CD4-positive, alpha-beta T cell (primary cell): ENCODE measurements at regions not wholly inside any gene's neighbourhood (a gene's known extent, or its start where the extent isn't known, plus 50 kb on each side); places are given as distances from the start of the nearest gene placed in this dataset.

Source experiments
- ATAC-seq: fragments of 200-7000 bp; cut with Tn5 transposase; one replicate; pipeline ENCODE4 v1.10.0; 2022; ENCODE audit warnings: mild to moderate bottlenecking; ENCODE audit not compliant: poor library complexity
- CTCF ChIA-PET: fragments of 350-600 bp; sonication (Branson Sonifier 250); formaldehyde crosslinking; loops from one replicate; lab custom pipeline; 2021; ENCODE audit warnings: antibody characterized with exemption, inconsistent platforms; lab: Charles Lee
- POLR2A ChIA-PET: fragments of 350-600 bp; sonication (Branson Sonifier 250); formaldehyde crosslinking; loops from one replicate; lab custom pipeline; 2021; ENCODE audit warnings: antibody characterized with exemption, inconsistent platforms; lab: Charles Lee
- DNase-seq, 14 experiments: peaks; one replicate each; pipeline ENCODE4 v3.0.0-alpha.2; 2013 to 2020; ENCODE audit warnings: mixed read lengths in 2 of 14
- H3K27ac ChIP-seq, 2 donors: one replicate each; pipeline versions ENCODE4 v1.5.1 to v1.7.0; 2013; ENCODE audit warnings: low read length in 2 of 2, low read depth in 1 of 2, mild to moderate bottlenecking in 1 of 2
- H3K27me3 ChIP-seq, 2 experiments: 1 replicate in 1 of 2; 2 replicates in 1 of 2; pipeline versions ENCODE4 v1.6.1 to v1.7.0; 2013; ENCODE audit warnings: low read length in 2 of 2, control low read depth in 1 of 2, mild to moderate bottlenecking in 1 of 2, moderate library complexity in 1 of 2; ENCODE audit not compliant: insufficient read depth in 2 of 2, control insufficient read depth in 1 of 2
- H3K36me3 ChIP-seq: one replicate; pipeline ENCODE4 v1.6.1; 2013; ENCODE audit warnings: low read length, control low read depth; ENCODE audit not compliant: insufficient read depth
- H3K4me1 ChIP-seq: one replicate; pipeline ENCODE4 v1.6.1; 2013; ENCODE audit warnings: low read length, control low read depth; ENCODE audit not compliant: insufficient read depth
- H3K4me3 ChIP-seq: one replicate; pipeline ENCODE4 v1.5.1; 2013; ENCODE audit warnings: mild to moderate bottlenecking, low read length, moderate library complexity
- H3K9me3 ChIP-seq, 2 experiments: 1 replicate in 1 of 2; 2 replicates in 1 of 2; pipeline versions ENCODE4 v1.6.1 to v1.7.0; 2013; ENCODE audit warnings: low read length in 2 of 2, mild to moderate bottlenecking in 2 of 2, control low read depth in 1 of 2, moderate library complexity in 1 of 2; ENCODE audit not compliant: control insufficient read depth in 1 of 2, insufficient read depth in 1 of 2
- H3K27ac Mint-ChIP-seq: one replicate; pipeline ENCODE4 v1.8.0; 2020; ENCODE audit warnings: mixed read lengths
- H3K27me3 Mint-ChIP-seq: one replicate; pipeline ENCODE4 v1.8.0; 2021; ENCODE audit warnings: mixed read lengths
- H3K36me3 Mint-ChIP-seq: one replicate; pipeline ENCODE4 v1.8.0; 2021; ENCODE audit warnings: low read depth, mixed read lengths
- H3K4me1 Mint-ChIP-seq: one replicate; pipeline ENCODE4 v1.8.0; 2021; ENCODE audit warnings: low read depth, mixed read lengths
- H3K4me3 Mint-ChIP-seq: one replicate; pipeline ENCODE4 v1.8.0; 2020; ENCODE audit warnings: mild to moderate bottlenecking, mixed read lengths
- H3K9me3 Mint-ChIP-seq: one replicate; pipeline ENCODE4 v1.8.0; 2020; ENCODE audit warnings: mixed read lengths
- intact Hi-C, 2 experiments: fragments of 100-400 bp; cut with DNase I in 1 of 2; cut with micrococcal nuclease in 1 of 2; formaldehyde crosslinking; loops; one replicate each; pipeline versions ENCODE4 v1.15.1 to v1.9.0; 2023 to 2025; cut with DNase I, micrococcal nuclease
- TF ChIP-seq, protein P1 (sequence below): fragments of 200-600 bp; IDR thresholded peaks from one replicate; pipeline ENCODE4 v1.8.0; 2022; ENCODE audit warnings: antibody characterized with exemption, mild to moderate bottlenecking

DNA sequence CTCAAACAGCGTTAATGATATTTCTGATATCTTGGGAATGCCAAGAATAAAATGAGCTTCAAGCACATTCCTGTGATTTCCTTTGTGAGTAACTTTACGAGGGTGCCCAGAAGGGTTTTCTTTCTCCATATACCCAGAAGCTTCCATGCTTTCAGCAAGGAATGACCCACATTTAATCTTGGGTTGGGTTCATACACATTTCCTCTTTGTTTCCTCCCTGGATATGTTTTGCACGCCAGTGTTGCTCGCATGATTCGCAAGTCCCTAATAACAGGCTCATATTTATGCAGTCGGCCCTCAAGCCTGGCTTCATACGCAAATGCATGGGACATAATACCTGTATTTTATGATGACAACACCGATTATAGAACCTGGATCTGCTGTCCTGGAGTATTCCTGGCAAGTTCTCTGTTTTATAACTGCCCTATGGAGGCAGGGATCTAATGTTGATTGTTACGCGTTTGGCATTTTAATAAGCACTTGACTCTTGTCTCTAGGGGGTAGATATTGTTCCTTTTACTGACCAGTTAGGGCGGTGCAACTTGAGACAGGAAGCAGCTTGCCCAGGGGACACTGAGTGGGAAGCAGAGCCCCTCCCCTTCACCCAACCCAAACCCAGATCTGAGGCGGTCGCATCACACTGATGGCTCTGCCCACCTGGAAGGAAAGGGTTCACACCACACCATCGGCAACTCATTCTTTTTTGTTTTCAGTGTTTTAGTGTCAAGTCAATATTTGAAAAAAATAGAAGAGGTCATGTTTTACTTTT, 220.4 kb upstream of the SOX1 start:
- H3K27ac ChIP-seq: no peak overlapping the region
- H3K9me3 ChIP-seq: peaks cover 0 to 19% of the 10 kb centered on the region in 2 experiments
- no peaks in the 10 kb centered on the region for H3K4me1 ChIP-seq
- H3K4me1 Mint-ChIP-seq: no peaks in the 10 kb centered on the region
- POLR2A ChIA-PET: no interaction called here
- no peak overlapping the region for H3K27ac Mint-ChIP-seq
- no peak for DNase-seq
- intact Hi-C loops: no loop called here
- H3K27me3 ChIP-seq: peaks cover 5 to 7% of the 10 kb centered on the region in 2 experiments
- CTCF ChIA-PET: no interaction called here
- no peaks in the 10 kb centered on the region for H3K36me3 ChIP-seq
- peaks cover 30% of the 10 kb centered on the region for H3K27me3 Mint-ChIP-seq
- no peak overlapping the region for H3K4me3 ChIP-seq
- no peak for ATAC-seq
- no peaks in the 10 kb centered on the region for H3K36me3 Mint-ChIP-seq
- TF ChIP-seq, protein P1, sequence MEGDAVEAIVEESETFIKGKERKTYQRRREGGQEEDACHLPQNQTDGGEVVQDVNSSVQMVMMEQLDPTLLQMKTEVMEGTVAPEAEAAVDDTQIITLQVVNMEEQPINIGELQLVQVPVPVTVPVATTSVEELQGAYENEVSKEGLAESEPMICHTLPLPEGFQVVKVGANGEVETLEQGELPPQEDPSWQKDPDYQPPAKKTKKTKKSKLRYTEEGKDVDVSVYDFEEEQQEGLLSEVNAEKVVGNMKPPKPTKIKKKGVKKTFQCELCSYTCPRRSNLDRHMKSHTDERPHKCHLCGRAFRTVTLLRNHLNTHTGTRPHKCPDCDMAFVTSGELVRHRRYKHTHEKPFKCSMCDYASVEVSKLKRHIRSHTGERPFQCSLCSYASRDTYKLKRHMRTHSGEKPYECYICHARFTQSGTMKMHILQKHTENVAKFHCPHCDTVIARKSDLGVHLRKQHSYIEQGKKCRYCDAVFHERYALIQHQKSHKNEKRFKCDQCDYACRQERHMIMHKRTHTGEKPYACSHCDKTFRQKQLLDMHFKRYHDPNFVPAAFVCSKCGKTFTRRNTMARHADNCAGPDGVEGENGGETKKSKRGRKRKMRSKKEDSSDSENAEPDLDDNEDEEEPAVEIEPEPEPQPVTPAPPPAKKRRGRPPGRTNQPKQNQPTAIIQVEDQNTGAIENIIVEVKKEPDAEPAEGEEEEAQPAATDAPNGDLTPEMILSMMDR: no peak
- H3K9me3 Mint-ChIP-seq: no peaks in the 10 kb centered on the region
- no peak overlapping the region for H3K4me3 Mint-ChIP-seq

DNA sequence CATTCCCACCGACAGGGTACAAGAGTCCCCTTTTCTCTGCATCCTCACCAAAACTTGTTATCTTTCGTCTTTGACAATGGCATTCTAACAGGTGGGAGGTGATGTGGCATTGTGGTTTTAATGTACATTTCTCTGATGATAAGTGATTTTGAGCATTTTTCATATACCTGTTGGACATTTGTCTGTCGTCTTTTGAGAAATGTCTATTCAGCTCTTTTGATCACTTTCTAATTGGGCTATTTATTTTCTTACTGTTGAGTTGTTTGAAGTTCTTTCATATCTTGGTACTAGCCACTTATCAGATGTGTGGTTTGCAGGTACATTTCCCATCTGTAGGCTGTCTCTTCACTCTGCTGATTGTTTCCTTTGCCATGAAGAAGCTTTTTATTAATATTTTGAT, 219.0 kb upstream of the SOX1 start:
- Mint-ChIP-seq H3K27me3 (peaks cover 30% of the 10 kb centered on the region), H3K4me1 (no peaks in the 10 kb centered on the region), H3K27ac (no peak overlapping the region), H3K9me3 (no peaks in the 10 kb centered on the region), H3K4me3 (no peak overlapping the region), H3K36me3 (no peaks in the 10 kb centered on the region)
- ChIA-PET CTCF (no interaction called here), POLR2A (no interaction called here)
- ATAC-seq: no peak
- Histone ChIP-seq H3K27me3 (peaks cover 5 to 7% of the 10 kb centered on the region in 2 experiments), H3K4me1 (no peaks in the 10 kb centered on the region), H3K36me3 (no peaks in the 10 kb centered on the region), H3K27ac (no peak overlapping the region), H3K4me3 (no peak overlapping the region), H3K9me3 (peaks cover 0 to 19% of the 10 kb centered on the region in 2 experiments)
- TF ChIP-seq, protein P1: no peak
- no peak for DNase-seq
- intact Hi-C loops: no loop called here

DNA sequence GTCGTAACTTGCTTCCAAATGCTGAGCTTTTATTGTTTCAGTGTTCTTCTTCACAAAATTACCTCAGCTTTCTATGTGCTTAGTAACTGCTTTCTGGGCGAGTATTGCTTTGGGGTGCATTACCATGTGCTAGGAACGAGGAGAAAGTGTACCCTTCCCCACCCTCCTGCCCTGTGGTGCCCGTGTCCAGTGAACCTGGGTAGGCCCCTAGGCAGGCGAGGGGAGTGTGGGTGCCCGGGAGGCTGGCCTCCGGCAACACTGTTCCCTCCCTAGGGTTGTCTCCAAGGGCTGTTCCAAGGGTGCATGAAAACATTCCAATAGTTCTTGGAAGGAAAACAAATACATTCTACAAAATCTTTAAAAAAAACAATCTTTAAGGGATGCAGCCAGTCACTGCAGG, 216.5 kb upstream of the SOX1 start:
- TF ChIP-seq, protein P1: no peak
- H3K27me3 Mint-ChIP-seq: peaks cover 30% of the 10 kb centered on the region
- H3K27me3 ChIP-seq: peaks cover 5 to 7% of the 10 kb centered on the region in 2 experiments
- H3K4me1 Mint-ChIP-seq: no peaks in the 10 kb centered on the region
- no peak for ATAC-seq
- no peak overlapping the region for H3K4me3 ChIP-seq
- intact Hi-C loops: no loop called here
- H3K27ac ChIP-seq: no peak overlapping the region
- no peak overlapping the region for H3K4me3 Mint-ChIP-seq
- ChIA-PET POLR2A (no interaction called here), CTCF (no interaction called here)
- no peaks in the 10 kb centered on the region for H3K36me3 ChIP-seq
- no peaks in the 10 kb centered on the region for H3K36me3 Mint-ChIP-seq
- H3K9me3 Mint-ChIP-seq: no peaks in the 10 kb centered on the region
- H3K27ac Mint-ChIP-seq: no peak overlapping the region
- DNase-seq: no peak
- H3K9me3 ChIP-seq: peaks cover 0 to 8% of the 10 kb centered on the region in 2 experiments
- H3K4me1 ChIP-seq: no peaks in the 10 kb centered on the region
